GM12891 (cell line): ENCODE measurements at regions not wholly inside any gene's neighbourhood (a gene's known extent, or its start where the extent isn't known, plus 50 kb on each side); places are given as distances from the start of the nearest gene placed in this dataset.

Source experiments
- POLR2A ChIP-seq: IDR thresholded peaks from 2 replicates; pipeline ENCODE4 v1.6.1; 2011; ENCODE audit warnings: low read depth, low read length, control low read depth
- POLR2AphosphoS5 ChIP-seq: IDR thresholded peaks from 2 replicates; pipeline ENCODE4 v1.6.1; 2011; ENCODE audit warnings: low read depth, low read length, control low read depth
- SPI1 ChIP-seq: IDR thresholded peaks from 2 replicates; pipeline ENCODE4 v1.6.1; 2011; ENCODE audit warnings: low read depth, low read length, control low read depth
- TAF1 ChIP-seq: IDR thresholded peaks from 2 replicates; pipeline ENCODE4 v1.6.1; 2011; ENCODE audit warnings: low read depth, low read length, control low read depth

- TF ChIP-seq POLR2AphosphoS5, result no peak
- no peak for TF ChIP-seq POLR2A
- no peak for TF ChIP-seq SPI1
- no peak for TF ChIP-seq TAF1
Observed at GRCh38 chr12:111251058-111251730, 117.7 kb downstream of the PHETA1 start.
